ENCODE measurements at regions not wholly inside any gene's neighbourhood (a gene's known extent, or its start where the extent isn't known, plus 50 kb on each side); places are given as distances from the start of the nearest gene placed in this dataset.

GRCh38 chr6:66421570-66421969 is 714.5 kb upstream of the EYS start:
- TF ChIP-seq, protein P1, sequence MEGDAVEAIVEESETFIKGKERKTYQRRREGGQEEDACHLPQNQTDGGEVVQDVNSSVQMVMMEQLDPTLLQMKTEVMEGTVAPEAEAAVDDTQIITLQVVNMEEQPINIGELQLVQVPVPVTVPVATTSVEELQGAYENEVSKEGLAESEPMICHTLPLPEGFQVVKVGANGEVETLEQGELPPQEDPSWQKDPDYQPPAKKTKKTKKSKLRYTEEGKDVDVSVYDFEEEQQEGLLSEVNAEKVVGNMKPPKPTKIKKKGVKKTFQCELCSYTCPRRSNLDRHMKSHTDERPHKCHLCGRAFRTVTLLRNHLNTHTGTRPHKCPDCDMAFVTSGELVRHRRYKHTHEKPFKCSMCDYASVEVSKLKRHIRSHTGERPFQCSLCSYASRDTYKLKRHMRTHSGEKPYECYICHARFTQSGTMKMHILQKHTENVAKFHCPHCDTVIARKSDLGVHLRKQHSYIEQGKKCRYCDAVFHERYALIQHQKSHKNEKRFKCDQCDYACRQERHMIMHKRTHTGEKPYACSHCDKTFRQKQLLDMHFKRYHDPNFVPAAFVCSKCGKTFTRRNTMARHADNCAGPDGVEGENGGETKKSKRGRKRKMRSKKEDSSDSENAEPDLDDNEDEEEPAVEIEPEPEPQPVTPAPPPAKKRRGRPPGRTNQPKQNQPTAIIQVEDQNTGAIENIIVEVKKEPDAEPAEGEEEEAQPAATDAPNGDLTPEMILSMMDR (IDR thresholded peaks at IDR 0.05; ENCODE audit: extremely low read depth, missing control alignments) = no peak
- no peak for DNase-seq (ENCODE audit: low spot score)

- TF ChIP-seq, protein P1 (IDR thresholded peaks at IDR 0.05; ENCODE audit: extremely low read depth, missing control alignments) = no peak
- no peak for DNase-seq (ENCODE audit: low spot score)
Observed at GRCh38 chr6:66418906-66419305, 711.9 kb upstream of the EYS start.

- no peak for DNase-seq (ENCODE audit: low spot score)
- TF ChIP-seq, protein P1 (IDR thresholded peaks at IDR 0.05; ENCODE audit: extremely low read depth, missing control alignments) = no peak
Observed at GRCh38 chr6:66403966-66404365, 696.9 kb upstream of the EYS start.

GRCh38 chr6:66402873-66403272 is 695.8 kb upstream of the EYS start:
- no peak for DNase-seq (ENCODE audit: low spot score)
- TF ChIP-seq, protein P1 (IDR thresholded peaks at IDR 0.05; ENCODE audit: extremely low read depth, missing control alignments) = no peak

DNA sequence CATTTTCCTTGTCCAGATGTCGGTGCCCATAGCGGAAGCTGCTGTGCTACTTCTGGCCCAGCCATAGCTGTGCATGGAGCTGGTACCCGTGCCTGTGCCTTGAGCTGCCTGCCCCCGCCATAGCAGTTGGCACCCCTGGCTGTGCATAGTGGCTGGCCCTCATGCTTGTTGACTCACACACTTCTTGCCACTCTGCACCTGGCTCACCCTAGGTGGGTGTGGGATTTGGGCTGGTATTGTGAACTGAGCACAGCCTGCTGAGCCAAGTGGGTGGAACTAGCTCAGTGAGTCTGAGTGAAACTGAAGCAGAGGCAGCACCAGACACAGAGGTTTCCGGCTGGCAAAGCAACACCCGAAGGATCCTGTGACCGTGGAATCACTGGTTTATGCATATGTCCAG is 689.5 kb upstream of the EYS start:
- DNase-seq (ENCODE audit: low spot score) = no peak
- TF ChIP-seq, protein P1 (IDR thresholded peaks at IDR 0.05; ENCODE audit: extremely low read depth, missing control alignments) = no peak

- TF ChIP-seq, protein P1 (IDR thresholded peaks at IDR 0.05; ENCODE audit: extremely low read depth, missing control alignments) = no peak
- no peak for DNase-seq (ENCODE audit: low spot score)
Observed at GRCh38 chr6:66396145-66396544, 689.1 kb upstream of the EYS start.

- TF ChIP-seq, protein P1 (IDR thresholded peaks at IDR 0.05; ENCODE audit: extremely low read depth, missing control alignments) = no peak
- DNase-seq (ENCODE audit: low spot score) = no peak
Observed at GRCh38 chr6:66390393-66390792, 683.4 kb upstream of the EYS start.

All from GM20000 (cell line).